ENCODE measurements at regions not wholly inside any gene's neighbourhood (a gene's known extent, or its start where the extent isn't known, plus 50 kb on each side); places are given as distances from the start of the nearest gene placed in this dataset.

DNA sequence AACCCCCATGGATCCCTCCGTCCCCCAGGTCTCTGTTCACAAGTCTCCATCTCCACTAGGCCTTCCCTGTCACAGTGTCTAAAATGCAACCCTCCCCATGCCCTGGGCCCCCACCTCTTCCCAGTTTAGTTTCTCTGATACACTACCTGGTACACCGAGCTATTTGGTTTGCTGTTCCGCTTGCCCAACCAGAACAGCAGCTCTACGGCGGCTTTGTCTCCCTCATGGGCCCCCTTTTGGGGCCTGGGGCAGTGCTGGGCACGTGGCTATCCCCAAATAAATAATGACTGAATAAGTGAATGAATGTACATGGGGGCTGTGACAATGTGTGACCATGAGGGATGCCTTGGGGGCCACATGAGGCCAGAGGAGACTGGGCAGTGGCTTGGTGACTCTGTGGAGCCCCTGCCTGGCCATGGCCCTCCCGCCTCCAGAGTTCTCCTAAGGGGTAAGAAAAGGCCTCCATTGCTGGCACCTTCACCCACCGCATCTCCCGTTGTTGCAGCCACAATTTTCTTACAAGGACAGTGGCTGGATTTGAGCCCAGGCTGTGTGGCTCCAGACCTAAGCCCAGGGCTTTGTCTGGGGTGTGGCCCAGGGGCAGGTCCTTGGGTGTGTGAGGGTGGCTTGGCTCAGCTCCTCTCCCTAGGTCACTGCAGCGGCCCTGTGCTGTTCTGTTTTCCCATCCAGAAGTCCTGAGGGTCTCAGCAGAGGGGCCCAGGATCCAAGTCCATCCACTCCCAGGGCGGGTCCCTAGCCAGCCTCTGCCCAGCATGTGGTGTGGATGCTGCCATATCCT lies 408.5 kb upstream of the SULF2 start:
- DNase-seq = no peak

DNA sequence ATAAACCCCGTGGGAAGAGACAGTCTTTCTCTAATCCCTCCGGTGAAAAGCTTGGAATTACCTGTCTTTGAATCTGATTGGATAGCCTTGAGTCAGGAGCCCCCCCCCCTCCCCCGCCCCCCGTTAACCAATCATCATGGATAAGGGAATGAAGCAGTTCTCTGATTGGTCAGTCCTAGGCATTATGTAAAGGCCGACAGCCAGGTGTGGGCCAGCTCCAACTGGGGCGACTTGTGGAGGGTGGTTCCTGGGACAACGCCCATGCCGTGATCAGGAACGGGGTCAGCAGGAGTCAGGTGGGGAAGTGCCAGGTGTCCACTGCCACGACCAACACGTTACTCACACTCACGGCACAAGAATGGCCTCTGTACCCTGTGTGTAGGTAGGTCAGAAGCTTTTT lies 406.8 kb upstream of the SULF2 start:
- no peak for DNase-seq

DNA sequence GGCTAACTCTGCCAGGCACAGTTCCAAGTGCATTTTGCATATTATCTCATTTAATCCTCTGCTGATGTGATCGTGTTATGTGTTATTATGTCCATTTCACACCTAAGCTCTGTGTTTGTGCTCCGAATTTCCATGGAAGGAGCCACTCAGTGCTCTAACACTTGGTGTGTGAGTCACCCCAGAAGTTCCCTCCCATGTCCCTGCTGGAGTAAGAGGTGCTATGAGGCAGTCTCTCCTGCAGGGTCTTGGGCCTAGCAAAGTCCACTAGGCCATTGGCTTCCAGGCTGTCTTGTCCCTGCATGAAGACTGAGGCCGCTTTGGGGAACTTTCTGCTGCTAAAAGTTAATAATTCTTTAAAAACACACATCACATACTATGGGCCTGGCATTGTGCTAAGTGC lies 405.9 kb upstream of the SULF2 start:
- DNase-seq = no peak

DNA sequence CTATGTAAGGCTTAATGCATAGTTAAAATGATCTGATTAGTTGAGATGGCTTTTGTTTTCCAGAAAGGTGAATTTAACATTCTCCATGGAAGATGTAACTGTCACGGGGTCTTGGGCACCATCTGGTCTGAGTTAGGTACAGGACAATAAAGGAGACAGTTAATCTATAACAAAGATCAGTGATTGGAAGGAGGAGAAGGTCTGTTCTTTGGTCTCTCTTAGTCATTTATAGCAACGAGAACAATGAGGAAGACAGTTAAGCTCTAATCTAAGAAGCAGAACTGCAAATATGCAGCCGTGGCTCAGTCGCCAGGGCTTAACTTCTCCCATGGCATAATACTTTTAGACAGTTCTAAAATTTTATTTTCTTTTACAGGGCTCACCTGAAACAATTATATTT lies 405.5 kb upstream of the SULF2 start:
- no peak for DNase-seq

DNA sequence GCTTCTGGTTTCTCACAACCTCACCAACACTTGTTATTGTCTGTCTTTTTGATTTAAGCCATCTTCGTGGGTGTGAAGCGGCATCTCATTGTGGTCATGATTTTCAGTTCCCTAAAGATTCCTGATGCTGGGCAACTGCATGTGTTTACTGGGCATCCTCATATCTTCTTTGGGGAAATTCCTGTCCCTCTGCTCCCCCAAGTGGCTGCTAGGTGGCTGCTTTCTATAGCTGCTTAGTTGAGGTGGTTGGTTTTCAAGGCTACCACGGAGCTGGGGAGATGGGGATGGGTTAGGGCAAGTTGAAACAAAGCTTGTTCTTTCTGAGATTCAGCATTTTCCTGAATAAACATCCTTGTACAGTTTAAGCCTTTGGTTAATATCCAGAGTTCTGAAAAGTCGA lies 403.9 kb upstream of the SULF2 start:
- DNase-seq = no peak

DNA sequence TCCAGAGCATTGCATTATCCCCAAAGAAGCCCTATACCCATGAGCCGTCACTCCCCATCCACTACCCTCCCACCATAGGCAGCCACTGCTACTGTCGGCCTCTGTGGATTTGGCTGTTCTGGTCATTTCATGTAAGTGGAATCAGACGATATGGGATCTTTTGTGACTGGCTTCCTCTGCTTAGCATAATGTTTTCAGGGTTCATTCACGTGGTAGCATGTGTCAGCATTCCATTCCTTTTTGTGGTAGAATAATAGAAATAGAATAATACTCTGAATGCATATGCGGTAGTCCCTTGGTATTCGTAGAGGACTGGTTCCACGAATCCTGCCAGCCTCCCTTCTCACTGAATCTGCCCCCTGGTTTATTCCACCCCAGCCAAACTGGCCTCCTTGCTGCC lies 402.6 kb upstream of the SULF2 start:
- no peak for DNase-seq

DNA sequence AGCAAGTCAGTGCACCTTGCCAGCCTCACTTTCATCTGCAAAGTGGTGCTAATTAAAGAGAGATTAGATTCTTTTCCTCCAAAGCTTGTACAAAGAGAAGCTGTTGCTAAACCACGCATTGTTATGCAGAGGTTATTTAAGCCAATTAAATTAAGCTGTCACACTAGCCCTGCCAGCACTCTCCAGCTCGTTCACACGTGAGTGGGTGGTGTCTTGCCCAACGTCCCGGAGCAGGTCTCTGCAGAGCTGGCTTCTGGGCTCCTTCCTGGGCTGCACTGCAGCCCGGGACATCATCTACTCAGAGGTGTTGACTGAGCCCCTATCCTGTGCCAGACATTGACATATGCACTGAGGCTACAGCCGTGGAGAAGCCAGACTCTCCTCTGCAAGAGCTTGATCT lies 401.6 kb upstream of the SULF2 start:
- no peak for DNase-seq

DNA sequence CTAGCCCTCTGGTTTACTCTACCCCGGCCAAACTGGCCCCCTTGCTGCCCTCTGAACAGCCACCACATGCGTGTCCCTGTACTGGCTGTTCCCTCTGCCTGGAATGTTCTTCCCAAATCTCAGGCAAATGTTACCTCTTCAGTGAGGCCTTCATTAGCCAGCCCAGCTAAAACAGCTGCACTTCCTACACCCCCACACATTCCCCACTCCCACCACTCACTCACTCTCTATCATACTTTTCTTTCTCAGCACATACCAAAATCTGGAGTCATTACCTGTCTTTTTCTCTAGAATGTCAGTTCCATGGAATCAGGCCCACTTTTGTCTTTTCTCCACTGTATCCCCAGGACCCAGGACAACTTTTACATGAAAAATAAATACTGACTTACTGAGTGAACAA lies 401.2 kb upstream of the SULF2 start:
- no peak for DNase-seq

DNA sequence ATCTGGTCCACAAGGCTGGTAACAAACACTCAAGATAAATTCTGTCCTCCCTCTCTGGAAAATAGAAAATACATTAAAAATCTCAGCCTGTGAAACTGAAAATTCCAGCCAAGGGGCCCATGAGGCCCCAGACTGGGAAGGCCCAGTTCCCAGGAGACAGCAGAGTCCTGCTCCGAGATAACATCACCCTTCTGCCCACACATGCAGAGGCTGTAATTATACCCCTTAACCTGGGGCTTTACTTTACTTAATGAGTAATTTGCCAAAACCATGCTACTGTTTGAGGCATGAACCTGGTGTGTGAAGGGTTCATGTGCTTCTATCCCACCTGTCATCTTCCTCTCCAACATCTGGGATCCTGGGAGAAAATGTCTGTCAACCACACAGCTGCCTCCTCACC lies 398.9 kb upstream of the SULF2 start:
- no peak for DNase-seq

DNA sequence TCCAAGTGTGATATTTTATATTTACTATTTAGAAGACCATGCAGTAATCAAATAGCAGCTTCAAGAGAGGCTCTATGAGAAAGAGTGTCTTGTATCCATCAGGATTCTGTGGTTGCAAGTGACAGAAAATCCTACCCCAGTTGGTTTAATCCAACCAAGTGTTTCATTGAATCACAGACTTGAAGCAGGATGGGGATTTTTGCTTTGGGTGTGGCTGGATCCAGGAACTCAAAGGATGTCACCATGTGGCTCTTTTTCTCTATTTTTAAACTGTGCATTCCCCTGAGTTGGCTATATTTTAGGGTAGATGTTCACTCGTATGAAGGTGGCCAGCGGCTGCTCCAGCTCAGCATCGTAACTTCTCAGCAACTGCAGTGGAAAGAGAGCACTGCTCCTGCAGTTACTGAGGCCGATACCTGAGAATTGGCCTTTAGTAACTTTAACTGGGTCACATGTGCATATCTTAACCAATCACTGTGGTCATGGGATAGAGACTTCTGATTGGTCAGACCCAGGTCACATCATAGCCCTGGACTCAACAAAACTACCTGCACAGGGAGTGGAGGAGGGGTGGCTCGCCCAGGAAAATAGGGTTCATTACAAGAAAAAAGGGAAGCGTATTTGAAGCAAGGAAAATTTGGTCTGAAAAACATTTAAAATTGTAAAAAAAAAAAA lies 396.1 kb upstream of the SULF2 start:
- DNase-seq = no peak

DNA sequence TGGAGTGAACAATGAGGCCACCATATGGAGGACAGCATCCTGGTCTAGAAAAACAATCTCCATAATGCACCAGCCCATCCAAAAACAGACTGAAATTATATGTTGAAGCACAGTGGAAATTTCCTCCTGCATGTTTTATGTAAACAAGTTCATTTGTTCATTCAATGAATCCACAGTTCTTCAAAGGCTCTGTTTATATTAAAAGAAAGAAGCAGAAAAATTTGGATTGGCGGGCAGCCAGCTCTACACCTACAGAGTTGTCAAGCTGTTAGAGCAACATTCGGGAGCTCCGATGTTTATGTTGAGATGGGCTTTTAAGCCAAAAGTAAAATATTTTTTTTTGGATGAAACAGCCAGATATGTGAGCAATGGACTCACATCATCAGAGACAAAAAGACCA lies 395.3 kb upstream of the SULF2 start:
- DNase-seq = peak; percentile 69

DNA sequence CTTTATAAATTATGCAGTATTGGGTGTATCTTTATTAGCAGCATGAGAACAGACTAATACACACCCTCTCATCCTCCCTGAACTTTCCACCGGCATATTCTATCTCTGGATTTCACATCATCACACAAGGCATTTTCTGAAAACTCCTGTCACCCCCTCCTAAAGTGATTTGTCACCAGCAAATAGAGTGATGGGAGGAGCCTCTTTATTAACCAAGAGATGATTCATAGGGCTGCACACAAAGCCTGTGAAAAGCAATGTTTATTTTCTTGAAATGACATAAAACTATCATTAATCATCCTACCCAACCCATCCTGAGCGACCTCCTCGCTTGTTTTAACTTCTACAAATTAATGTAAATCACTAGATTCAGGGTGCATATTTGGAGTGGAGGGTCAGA lies 394.7 kb upstream of the SULF2 start:
- DNase-seq = peak; percentile 23

DNA sequence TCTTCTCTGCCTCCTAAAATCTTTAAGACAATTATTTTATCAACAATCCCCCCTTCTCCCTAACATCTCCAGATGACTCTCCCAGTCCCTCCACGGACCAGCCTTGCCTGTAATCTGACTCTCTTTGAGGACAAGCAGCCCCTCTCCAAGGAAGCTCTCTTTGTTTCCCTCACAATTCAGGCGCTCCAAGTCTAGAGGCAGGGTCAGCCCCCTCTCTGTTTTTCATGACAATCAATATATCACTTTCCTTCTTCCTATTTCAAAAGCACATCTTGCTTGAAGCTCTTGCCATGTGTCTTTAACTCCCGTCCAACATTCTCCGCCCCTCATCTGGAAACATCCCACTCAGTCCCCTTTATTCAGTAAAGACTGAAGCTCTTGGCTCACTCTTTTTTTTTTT lies 393.4 kb upstream of the SULF2 start:
- no peak for DNase-seq

DNA sequence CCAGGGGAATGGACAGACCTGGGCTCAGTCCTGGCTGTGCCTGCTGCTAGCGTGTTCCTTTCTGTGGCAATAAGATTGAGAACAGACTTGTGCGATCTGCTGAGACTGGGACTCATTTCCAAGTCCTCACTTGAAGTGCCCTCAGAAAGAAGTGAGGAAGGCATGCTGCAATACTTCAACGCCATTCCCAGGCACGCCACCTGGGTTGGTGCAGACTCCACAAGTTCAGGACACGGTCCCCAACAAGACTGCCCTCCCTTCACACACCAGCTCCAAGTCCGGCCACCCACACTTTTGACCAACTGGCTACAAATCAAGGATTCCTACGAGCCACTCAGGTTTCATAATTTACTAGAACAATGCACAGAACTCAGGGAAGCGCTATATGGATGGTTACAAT lies 391.8 kb upstream of the SULF2 start:
- no peak for DNase-seq

DNA sequence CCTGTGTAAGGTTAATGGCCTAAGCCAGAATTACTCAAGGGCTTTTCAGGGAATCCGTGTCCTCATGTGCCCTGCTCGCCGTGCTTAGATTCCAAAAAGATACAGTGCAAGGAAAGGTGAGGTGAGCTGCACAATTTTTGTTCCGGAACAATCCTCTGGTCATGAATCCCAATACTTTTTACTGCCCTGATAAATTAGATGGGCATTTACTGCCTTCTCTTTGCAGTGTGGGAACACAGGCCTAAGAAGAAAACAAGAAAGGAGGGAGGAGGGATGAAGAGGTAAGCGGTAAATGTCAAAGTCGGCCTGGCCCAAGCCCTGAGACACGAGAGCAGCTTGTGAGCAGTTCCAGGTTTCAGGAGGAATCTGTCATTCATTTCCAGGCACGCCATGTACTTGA lies 390.9 kb upstream of the SULF2 start:
- no peak for DNase-seq

DNA sequence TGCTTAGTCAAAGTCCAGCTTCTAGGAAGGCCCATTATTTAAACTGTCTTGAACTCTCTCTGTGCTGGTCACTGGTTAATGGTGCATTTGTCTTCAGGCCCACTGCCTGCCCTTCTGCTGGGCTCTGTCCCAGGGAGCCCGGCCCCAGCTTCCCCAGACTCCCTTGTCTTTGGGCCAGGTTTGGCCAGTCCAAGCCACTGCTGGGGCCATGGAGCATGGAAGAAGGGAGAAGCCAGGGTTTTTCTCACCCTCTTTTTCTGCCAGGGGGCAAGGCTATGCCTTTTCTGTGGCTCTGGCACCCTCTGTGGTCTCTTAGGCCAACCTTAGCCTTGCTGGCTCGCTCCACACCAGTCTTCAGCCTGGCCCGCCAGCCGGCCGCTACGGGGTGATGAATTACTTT lies 390.0 kb upstream of the SULF2 start:
- no peak for DNase-seq

DNA sequence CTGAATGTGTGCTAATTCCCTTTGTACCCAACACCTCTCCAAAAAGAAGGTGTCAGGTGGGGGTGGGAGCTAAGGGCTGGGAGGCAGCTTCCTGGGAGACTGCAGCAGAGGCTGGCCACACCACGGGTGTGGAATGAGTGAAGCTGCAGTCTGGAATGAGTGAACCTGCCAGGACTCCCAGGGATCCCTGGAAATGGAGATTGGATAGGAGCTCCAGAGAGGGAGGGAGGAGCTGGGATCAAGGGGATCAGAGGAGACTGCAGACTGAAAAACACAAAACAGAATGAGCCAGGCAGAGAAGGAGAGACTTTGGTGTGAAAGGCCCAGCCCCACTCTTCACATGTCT lies 387.0 kb upstream of the SULF2 start:
- DNase-seq = no peak

DNA sequence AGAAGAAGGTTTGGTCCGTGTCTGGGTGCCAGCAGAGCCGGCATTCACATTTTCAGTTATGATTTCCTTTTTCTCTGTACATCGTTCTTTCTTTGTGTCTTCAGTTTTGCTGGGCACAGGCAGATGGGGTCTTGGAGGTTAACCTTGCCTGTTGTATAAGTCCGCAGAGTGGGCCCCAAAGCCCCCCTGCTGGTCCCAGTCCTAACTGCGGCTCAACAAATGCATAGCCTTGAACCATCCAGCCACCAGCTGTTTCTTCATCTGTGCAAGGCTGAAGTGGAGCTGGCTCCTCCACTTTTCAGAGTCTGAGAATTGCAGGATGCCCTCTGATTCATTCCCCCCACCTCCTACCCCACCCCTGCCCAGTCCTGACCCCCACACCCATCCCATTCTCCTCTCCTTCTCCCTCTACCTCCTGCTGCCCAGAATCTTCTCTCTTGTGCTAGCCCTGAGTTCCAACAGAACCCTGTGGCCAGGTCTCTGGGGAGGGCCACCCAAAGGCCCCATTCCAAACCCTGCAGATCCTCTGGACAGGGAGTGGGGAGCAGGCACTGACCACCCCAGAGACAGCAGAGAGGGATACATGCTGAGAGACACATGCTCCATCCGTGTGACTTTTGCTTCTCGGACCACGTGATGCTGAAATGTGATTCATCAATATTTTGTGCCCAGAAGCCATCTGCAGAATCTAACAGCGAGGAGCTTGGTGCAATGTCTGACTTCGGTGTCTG lies 386.5 kb upstream of the SULF2 start:
- DNase-seq = no peak

DNA sequence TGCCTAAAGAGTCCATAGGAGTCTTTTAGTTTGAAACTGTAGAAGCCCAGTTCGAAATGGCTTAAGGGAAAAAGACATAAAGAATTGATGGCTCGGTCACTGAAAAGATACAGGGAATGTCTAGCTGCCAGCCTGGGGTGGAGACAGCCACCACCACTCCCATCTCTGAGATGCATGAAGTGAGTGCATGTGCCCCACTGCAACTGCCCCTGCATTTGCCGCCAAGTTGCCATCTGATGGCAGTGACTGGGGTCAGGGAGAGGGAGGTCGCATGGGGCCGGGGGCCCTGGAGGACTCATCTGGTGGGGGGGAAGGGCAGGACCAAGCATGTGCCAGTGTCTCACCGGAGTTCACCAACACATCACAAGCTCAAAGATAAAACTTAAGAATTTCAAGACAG lies 385.8 kb upstream of the SULF2 start:
- DNase-seq = no peak

DNA sequence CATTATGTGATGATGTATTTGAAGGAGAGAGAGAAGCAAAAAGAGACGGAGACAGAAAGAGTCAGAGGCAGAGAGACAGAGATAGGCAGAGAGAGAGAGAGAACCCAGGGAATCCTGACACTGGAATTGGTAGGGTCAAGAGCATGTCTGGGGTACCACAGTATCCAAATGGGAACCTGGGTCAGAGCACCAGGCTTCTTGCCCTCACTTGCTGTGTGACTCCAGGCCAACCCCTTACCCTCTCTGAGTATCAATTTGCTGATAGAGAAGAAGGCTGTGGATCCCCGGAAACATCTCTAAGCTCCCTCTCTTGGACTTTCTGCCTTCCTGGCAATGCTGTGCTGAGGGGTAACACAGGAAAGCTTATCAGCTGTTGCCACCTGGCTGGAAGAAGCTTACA lies 385.3 kb upstream of the SULF2 start:
- DNase-seq = no peak

DNA sequence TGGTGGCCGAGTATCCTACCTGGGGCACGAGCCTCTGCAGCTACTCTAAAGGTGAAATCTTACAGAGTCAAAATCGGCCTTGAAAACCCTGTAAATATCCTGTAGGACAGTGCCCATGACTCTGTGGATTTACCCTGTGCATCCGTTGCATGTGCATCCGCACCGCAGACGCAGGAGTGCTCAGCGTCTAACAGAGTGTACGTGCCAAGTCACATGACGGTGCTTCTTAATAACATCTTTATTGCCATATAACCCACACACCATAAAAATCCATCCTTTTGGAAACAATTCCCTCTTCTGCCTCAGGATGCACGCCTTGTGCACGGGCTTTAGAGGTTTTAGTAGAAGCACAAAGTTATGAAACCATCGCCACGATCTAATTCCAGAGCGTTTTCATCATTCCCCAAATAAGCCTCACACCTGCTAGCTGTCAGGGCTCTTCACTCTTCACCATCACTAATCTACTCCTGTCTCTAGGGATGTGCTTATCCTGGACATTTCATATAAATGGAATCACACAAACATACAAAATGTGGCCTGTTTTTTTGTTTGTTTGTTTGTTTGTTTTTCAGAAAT lies 384.5 kb upstream of the SULF2 start:
- no peak for DNase-seq

DNA sequence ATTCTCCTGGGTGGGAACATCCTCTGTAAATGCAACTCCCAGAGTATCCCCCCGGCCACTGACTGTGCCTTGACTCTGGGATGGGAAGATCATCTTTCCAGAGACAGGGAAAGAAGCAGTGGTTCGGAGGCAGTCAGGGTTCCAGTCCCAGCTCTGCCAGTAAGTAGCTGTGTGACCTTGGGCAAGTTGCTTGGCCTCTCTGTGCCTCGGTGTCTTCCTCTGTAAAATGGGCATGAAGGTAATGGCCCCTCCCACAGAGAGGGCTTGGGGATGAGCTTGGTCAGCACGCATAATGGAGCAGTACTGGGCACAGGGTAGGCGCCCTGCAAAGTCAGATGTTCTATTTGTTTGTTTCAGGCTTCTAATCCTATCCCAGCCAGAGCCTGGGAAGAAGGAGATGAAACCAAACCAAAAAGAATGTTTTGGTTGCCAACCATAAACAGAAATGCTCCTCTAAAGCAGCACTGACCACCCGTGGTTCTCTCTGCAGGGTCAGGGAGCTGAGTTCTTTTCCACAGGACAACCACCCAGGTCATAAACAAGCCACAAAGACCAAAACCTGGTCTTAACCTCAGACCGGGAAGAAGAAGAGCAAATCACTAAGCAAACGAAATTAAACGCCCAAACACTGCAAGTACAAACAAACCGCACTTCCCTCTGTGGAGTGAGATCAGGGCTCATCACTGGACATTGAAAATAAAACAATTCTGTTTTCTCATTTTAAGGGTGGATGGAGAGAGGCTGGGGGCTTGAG lies 381.0 kb upstream of the SULF2 start:
- DNase-seq = peak; percentile 13

DNA sequence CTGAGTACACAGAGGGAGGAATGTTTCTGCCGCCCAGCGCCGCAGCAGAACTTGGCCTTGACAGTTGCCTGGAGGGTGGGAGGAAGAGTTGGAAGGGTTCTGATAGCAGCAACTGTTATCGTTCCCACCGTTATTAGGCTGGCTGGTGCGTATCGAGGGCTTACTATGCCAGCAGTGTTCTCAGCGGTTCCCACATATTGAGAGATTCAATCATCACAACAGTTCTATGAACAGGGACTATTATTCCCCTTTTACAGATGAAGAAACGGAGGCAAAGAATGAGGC lies 380.1 kb upstream of the SULF2 start:
- no peak for DNase-seq
